ENCODE measurements at regions not wholly inside any gene's neighbourhood (a gene's known extent, or its start where the extent isn't known, plus 50 kb on each side); places are given as distances from the start of the nearest gene placed in this dataset.
A peak's percentile ranks its signal among the peaks of the same experiment; 100 is the strongest.

DNA sequence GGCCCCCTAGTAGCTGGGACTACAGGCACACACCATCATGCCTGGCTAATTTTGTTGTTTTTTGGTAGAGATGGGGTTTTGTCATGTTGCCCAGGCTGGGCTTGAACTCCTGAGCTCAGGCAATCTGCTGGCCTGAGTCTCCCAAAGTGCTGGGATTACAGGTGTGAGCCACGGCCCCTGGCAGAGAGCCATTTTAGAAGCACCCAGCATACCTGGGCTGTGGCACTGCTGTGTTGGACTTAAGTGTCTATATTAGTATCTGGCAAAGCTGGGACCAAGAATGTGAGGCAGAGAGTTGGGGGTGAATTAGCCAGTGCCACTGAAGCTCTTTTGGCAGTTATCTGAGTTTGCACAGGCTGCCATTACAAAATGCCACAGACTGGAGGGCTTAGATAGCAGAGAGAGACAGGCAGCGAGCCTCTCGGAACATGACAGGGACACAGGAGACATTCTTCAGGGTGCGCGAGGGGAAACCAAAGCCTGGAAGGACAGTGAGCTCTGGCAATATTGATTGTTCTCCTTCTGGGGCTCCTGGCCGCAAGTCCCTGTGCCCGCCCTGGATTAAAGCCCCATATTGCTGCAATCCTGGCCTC, 87.7 kb upstream of the ALX4 start:
- ATAC-seq = peak in 3 of 4 donors; percentile 46 to 63 (median 58)
- H3K9me3 ChIP-seq = peaks cover 0 to 11% (median 0%) of the 10 kb centered on the region in 12 donors
- DNase-seq = no peak
- no peaks in the 10 kb centered on the region for H3K4me1 ChIP-seq
- 64 to 70% (median 67%) methylated on average over 7 of the region's 7 CpGs for WGBS, 4 donors
- no peak overlapping the region for H3K27ac ChIP-seq
- intact Hi-C loops (cut with DNase I) = no loop called here
- H3K36me3 ChIP-seq = no peaks in the 10 kb centered on the region
- H3K27me3 ChIP-seq = no peaks in the 10 kb centered on the region
- H3K4me3 ChIP-seq = no peak overlapping the region
- no peak for TF ChIP-seq POLR2A (IDR thresholded peaks at IDR 0.05)

DNA sequence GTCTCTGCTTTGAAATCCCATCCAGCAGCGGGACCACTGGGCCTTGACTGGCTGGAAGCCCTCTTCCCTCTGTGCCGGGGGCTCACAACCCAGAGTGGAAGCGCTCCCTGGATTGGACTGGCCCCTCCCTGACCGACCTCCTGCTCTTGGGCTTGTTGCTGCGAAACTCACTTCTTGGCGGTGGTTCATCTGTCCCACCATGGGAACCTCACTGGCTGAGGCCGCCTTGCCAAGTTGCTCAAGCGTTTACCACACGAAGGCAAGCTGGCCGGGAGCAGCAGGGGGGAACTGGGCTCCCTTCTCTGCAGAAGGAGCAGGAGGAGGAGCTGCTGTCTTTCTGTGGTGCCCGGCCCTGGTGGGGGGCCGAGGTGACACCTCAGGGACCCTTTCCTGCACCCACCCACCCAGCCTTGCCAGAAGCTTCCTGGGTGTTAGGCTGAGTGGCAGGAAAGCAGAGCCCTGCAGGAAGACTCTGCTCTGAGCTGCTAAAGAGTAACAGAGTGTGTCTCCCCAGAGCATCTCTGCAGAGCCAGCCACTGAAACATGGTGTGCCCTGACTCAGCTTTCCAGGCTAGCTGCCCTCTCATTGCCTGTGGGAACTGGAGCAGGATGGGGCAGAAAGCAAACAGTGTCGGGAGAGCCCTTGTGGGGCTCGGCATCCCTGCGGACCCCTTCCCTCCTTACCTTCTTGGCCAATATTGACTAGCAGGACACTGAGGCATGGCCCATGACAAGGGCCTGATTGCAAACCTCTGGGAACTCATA, 88.5 kb upstream of the ALX4 start:
- no peaks in the 10 kb centered on the region for H3K27me3 ChIP-seq
- H3K4me3 ChIP-seq = no peak overlapping the region
- 75 to 83% (median 79%) methylated on average over 13 to 15 of the region's 15 CpGs for WGBS, 4 donors
- H3K9me3 ChIP-seq = peaks cover 0 to 11% (median 0%) of the 10 kb centered on the region in 12 donors
- ATAC-seq (peak in 2 of 4 donors; percentile 30 to 42), DNase-seq (no peak)
- H3K4me1 ChIP-seq = no peaks in the 10 kb centered on the region
- intact Hi-C loops (cut with DNase I) = no loop called here
- TF ChIP-seq POLR2A (IDR thresholded peaks at IDR 0.05) = no peak
- TF ChIP-seq, protein P1, sequence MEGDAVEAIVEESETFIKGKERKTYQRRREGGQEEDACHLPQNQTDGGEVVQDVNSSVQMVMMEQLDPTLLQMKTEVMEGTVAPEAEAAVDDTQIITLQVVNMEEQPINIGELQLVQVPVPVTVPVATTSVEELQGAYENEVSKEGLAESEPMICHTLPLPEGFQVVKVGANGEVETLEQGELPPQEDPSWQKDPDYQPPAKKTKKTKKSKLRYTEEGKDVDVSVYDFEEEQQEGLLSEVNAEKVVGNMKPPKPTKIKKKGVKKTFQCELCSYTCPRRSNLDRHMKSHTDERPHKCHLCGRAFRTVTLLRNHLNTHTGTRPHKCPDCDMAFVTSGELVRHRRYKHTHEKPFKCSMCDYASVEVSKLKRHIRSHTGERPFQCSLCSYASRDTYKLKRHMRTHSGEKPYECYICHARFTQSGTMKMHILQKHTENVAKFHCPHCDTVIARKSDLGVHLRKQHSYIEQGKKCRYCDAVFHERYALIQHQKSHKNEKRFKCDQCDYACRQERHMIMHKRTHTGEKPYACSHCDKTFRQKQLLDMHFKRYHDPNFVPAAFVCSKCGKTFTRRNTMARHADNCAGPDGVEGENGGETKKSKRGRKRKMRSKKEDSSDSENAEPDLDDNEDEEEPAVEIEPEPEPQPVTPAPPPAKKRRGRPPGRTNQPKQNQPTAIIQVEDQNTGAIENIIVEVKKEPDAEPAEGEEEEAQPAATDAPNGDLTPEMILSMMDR (IDR thresholded peaks at IDR 0.05) = no peak
- no peaks in the 10 kb centered on the region for H3K36me3 ChIP-seq
- no peak overlapping the region for H3K27ac ChIP-seq

DNA sequence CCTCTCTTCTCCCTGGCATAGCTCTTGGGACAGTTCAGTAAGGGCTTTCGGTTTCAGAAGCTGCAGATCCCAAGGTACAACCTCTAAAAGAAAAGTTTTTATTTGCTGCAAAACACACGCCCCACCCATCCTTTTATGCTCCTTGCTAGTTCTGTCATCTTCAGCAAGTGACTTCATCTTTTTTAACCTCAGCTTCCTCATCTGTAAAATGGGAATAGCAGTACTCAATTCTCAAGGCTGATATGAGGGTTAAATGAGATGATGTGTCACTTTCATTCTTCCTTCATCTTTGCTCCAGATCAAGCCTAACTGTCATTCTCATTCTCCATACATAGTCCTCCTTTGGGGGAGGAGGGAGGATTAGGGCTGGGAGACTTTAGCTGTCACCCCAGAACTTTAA, 90.0 kb upstream of the ALX4 start:
- no peak for ATAC-seq
- Histone ChIP-seq H3K4me3 (no peak overlapping the region), H3K27ac (no peak overlapping the region), H3K9me3 (peaks cover 0 to 5% (median 0%) of the 10 kb centered on the region in 12 donors), H3K27me3 (no peaks in the 10 kb centered on the region), H3K4me1 (no peaks in the 10 kb centered on the region), H3K36me3 (no peaks in the 10 kb centered on the region)
- no peak for DNase-seq
- intact Hi-C loops (cut with DNase I) = loop anchor here in 1 of 10 donors (10.0 kb wide), 1 partner anchor 65 kb away; no protein-coding TSS in a partner anchor
- no peak for TF ChIP-seq POLR2A (IDR thresholded peaks at IDR 0.05)
- TF ChIP-seq, protein P1 (IDR thresholded peaks at IDR 0.05) = no peak
- 33 to 44% (median 41%) methylated on average over 2 of the region's 2 CpGs for WGBS, 4 donors

DNA sequence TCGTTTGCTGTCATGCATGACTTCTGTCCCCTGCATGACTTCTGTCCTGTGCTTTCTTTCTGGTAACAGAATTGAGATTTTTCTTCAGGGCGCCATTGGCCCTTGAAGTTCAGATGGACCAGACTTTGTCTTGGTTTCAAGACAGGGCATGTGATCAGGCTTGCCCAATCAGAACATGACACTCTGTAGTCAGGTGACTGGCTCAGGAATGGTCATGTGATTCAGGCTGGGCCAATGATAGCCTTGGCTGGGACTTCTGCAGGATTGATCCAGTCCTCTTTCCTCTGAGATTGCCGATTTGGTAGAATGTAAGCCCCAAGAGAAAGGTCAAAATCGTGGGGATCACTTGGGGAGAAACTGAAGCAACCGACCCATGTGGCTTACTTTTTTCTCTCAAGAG, 90.5 kb upstream of the ALX4 start:
- no peak for DNase-seq
- Histone ChIP-seq H3K36me3 (no peaks in the 10 kb centered on the region), H3K27me3 (no peaks in the 10 kb centered on the region), H3K4me3 (no peak overlapping the region), H3K4me1 (no peaks in the 10 kb centered on the region), H3K27ac (no peak overlapping the region), H3K9me3 (peaks cover 0 to 3% (median 0%) of the 10 kb centered on the region in 12 donors)
- TF ChIP-seq, protein P1 (IDR thresholded peaks at IDR 0.05) = no peak
- no peak for TF ChIP-seq POLR2A (IDR thresholded peaks at IDR 0.05)
- intact Hi-C loops (cut with DNase I) = loop anchor here in 1 of 10 donors (10.0 kb wide), 1 partner anchor 64 kb away; no protein-coding TSS in a partner anchor
- WGBS, 4 donors = 84 to 94% (median 91%) methylated on average over 5 of the region's 5 CpGs
- no peak for ATAC-seq
